Caki2 (cell line): ENCODE measurements at regions not wholly inside any gene's neighbourhood (a gene's known extent, or its start where the extent isn't known, plus 50 kb on each side); places are given as distances from the start of the nearest gene placed in this dataset.
"Not testable (repeated sequence)": the region's sequence is repeated elsewhere in the genome, so short reads cannot be mapped to it uniquely, and the experiment has no call there.

Experiments
- DNase-seq: peaks from one replicate; pipeline ENCODE4 v3.0.0-alpha.2; 2015; ENCODE audit warnings: low read depth
- in situ Hi-C: cut with HindIII; loops from 2 replicates; pipeline ENCODE4 v1.10.0; 2016; ENCODE audit warnings: low sequenced_read_pairs, low pct_unique_long_range_greater_than_20kb, mixed read lengths

DNA sequence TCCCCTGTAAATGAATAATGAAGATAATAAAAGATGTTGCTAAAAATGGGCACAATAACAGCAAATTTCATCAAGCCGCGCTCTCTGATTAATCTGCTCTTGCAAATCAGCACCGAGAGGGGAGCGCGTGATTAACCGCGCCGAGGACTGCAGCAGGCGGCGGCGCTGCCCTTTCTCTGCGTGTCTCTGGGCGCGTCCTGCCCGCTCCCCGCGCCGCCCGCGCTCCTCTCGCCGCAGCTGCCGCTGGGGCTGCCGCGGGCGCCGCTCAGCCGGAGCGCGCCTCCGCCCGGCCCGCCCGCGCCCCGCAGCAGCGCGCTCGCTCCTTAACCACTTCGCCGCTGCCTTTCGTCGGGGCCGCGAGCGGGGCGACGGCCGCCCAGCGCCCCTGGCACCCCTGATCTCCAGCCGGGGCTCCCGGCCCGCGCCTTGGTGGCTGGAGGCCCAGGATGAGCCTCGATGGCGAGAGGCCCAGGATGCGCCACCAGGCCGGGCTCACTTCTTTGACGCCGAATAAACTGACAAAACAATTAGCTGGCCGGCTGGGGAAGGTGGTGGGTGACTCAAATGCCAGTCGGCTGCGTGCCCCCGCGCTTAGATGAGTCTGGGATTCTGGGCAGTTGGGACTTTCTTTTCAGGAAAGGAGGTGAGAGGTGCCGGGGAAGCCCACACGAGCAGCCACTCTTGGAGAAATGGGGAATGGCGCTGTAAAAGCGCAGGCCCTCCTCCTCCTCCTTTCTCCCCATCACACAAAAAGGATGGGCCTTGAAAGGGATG, 221.4 kb upstream of the PKN2 start:
- peak; percentile 10 for DNase-seq
- in situ Hi-C loops, result no loop called here

DNA sequence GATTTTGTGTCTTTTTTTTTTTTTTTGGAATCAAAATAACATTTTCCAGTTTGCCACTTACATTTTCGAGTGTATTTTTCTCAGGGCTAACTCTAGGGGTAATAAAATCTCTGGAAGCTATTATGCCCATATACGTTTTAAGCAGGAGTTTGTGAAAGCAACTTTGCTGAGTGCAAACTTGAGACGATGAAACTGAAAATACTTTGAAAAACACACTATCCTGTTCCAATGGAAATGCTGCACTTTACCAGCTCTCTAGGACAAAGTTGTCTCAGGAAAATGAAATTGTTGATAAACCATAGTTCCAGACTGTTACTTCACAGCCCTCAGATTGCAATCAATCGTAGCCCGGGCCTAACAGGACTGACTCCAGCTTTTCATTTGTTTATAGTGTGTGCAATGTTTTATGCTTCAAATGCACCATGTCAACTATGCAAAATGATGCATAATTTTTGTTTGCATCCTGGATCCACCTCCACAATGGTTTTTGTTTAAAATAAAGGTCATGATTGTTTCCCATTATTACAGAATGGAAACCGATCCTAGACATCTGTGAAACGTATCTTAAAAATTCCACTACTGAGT, 220.6 kb upstream of the PKN2 start:
- in situ Hi-C loops, result no loop called here
- no peak for DNase-seq

DNA sequence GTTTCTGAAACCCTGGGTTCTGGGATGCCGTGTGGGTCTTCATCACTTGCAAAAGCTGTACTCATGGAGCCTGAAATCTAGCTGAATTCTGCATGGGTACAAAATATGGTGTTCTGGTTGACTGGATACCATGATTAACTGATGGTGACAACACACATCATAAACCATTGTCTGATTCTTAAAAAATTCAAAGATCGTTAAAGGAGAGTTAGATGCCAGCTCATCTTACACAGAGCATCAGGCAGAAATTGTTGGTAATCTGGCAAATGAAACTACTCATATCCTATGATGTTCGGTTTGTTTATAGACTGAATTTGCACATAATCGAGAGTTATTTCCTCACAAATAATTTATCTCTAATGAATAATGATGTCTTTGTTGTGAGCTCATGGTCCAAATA, 218.1 kb upstream of the PKN2 start:
- in situ Hi-C loops, result no loop called here
- no peak for DNase-seq

DNA sequence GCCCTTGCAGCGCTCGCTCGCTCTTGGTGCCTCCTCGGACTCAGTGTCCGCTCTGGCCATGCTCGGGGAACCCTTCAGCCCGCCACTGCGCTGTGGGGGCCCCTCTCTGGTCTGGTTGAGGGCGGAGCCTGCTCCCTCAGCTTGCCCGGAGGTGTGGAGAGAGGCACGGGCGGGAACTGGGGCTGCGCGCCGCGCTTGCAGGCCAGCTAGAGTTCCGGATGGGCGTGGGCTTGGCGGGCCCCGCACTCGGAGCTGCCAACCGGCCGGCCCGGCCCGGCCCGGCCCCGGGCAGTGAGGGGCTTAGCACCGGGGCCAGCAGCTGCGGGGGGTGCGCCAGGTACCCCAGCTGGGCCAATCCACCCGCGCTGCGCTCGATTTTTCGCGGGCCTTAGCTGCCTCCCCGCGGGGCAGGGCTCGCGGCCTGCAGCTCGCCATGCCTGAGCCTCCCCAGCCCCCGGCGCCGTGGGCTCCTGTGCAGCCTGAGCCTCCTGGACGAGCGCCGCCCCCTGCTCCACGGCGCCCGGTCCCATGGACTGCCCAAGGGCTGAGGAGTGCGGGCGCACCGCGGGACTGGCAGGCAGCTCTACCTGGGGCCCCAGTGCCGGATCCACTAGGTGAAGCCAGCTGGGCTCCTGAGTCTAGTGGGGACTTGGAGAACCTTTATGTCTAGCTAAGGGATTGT, 217.0 kb upstream of the PKN2 start:
- in situ Hi-C loops, result no loop called here
- no peak for DNase-seq

DNA sequence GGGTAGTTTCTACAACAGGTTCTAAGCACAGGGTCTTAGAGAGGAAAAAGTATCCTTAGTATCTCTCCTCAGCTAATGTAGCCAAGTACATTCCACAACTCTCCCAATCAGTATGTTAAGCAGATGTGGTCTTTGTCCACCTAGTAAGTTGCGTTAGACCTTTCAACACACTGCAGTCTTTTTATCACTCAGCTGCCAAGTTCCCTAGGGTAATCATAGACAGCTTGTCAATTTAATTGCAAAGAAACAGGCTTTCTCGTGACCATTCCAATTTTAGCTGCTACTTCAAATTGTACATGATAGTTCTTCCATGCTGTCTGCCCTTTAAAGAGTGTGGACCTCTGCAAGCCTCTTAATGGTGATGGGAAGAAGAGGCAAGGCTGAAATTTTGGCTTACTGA, 211.8 kb upstream of the PKN2 start:
- in situ Hi-C loops, result no loop called here
- no peak for DNase-seq

DNA sequence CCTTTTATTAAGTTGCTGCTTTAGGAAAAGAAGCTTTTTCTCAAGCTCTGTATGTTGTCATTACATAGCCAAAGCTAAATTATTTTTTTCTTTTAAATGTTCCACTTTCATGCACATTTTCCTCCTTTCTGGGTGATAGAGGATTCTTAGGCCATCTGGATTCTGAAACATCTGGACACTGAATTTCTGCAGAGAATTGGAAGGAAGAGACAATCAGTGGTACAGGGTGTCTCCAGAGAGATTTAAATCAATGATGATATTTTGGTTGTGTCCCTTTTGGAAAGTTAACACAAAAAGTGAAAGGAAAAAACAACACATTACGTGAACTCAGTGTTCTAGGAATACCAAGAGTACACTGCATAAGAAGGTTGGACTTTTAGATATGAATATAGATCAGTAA, 211.4 kb upstream of the PKN2 start:
- no peak for DNase-seq
- in situ Hi-C loops, result no loop called here

DNA sequence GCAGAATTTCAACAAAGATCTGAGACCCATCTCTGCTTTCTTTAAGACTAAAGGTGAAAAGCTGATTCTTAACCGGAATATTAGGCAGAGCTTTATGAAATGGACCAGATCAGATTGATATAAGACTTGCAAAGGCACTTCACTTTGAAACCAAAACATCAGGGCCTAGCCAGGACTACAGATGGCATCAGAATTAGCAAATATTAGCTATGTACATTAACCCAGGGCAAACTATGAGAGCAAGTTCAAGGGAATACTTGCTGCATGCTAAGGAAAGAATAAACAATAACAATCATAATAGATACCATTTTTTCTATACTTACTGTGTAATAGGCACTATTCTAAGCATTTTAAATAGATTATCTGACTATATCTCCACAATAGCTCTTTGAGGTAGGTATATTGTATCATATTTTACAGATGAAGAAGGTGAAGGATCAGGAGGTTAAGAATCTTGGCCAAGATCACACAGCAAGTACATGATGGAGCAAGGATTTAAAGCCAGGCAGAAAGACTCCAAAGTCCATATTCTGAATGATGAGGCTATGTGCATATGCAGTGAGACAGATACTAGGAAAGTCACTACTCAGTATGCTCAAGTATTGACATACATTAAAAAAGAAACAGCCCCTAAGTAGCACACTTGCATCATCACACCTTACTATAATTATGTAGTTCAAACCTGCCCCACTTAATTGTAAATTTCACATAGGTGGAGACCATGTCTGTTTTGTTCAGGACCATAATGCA, 209.3 kb upstream of the PKN2 start:
- no peak for DNase-seq
- in situ Hi-C loops, result no loop called here

DNA sequence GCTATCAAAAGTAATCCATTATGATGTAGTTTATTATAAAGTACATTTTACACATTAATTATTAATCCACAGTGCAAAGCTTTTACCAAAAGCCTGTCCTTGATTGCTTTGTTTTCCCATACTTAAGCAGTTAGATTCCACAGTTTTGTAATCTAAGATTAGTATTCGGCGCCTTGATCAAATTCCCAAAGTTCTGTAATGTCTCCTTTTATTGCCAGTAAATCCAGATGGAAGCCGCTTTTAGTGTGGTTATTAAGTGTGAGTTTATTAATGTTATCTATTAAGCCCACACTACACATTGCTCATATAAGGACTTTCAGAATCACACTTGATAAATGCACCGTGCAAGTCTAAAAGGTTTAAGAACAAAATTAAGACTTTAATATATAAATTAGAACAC, 199.2 kb upstream of the PKN2 start:
- in situ Hi-C loops, result no loop called here
- no peak for DNase-seq

DNA sequence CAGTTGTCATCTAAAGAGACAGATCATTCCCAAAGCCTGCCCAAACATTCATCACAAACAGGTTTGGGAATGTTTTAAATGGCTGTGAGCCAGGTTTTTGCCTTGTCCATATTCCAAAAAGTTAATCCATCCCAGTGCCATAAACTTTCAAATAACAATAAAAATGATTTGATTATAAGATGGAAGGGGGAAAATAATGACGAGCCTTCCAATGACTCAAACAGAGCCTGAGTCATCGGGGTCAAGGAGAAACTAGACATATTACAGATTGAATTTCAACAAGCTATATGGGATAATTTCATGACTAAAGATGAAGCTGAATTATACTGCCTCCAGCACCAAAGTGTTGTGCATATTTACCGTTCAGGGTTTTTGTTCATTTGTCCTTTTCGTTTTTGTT, 195.8 kb upstream of the PKN2 start:
- in situ Hi-C loops, result no loop called here
- no peak for DNase-seq

DNA sequence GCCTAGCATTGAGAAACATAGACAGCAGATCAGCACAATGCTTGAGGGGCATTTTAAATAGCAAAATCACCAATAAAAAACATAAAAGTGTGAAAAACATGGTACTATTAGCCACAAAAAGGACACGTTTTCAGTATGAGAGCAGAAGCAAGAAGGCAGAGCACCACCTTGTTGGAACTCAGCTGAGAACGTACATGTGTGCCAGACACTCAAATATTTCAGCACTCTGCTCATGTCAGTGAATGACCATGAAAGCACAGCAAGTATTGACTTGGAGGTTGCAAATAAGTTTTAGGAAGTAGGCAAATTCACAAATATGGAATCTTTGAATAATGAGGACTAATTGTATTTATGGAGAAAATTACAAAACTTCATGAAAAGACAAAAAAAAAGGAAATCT, 193.4 kb upstream of the PKN2 start:
- in situ Hi-C loops, result no loop called here
- no peak for DNase-seq

DNA sequence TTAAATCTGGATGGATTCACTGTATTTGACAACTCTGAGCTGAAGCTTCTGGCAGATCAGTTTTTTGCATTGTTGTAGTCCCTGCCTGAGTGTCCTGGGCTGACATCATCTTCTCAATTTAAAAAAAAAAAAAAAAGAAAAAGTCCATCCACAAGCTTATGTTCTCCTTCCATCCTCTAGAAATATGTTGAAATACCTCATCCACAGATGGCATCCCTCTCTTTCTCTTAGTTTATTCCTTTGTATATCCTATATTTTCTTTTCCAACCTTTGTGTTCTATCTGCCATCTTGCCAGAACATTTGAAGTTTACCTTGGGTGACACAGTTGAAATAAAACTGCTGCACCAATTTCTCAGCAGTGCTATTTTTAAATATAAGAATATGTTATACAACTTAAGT, 184.4 kb upstream of the PKN2 start:
- in situ Hi-C loops, result no loop called here
- DNase-seq, result no peak

DNA sequence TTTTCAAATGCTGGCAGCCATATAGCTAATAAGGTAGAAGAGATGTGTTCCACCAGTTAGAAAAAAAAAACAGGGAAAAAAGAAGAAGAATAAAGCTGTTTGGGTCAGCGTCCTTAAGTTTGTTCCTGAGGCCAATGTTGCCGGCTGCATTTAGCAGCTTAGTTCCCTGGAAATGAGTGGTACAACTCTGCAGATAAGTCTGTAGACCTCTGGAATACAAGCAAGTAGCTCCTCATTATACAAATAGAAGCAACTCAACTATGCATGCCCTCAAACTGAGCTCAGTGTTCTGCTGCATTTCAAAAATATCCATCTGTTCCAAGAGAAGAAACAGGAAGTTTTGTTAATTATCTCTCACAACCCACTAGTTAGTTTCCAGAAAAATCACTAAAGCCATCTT, 181.2 kb upstream of the PKN2 start:
- in situ Hi-C loops, result no loop called here

DNA sequence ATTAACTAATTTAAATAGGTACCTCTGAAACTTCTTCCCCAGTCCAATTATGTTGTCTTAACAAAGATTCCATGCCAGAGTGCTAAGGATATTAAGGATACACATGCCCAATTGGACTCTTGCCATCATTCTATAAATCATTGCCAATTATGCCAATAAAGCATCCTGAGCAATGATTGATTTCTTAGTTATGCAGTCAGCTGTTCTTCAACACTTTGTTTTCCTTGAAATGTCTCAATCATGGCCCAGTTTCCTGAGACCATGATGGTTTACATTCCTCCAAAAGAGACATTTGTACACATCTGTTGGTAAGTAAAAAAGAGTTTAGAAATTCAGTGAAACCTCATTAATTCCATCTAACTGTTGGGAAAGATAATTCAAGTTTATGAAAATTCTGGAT, 180.4 kb upstream of the PKN2 start:
- DNase-seq, result no peak
- in situ Hi-C loops, result no loop called here

More for the DNA sequence above, 181.2 kb upstream of the PKN2 start:
- DNase-seq, result no peak

DNA sequence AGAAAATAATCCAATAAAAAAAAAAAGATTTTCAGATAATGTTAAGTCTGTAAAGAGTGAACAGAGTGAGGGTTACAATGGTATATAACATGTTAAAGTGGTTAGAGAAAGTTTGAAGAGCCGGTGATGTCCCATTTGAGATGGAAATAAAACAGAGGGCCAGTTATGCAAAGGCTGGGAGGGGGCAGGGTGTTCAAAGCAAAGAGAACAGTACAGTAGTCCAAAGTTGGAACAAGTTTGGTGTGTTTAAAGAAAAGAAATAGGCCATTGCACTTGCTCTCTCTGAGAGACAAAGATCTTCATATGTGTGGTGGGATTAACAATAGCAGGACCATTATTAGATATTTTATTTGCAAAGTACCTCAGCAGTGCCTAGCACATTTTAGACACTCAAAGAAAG, 179.5 kb upstream of the PKN2 start:
- no peak for DNase-seq
- in situ Hi-C loops, result no loop called here

DNA sequence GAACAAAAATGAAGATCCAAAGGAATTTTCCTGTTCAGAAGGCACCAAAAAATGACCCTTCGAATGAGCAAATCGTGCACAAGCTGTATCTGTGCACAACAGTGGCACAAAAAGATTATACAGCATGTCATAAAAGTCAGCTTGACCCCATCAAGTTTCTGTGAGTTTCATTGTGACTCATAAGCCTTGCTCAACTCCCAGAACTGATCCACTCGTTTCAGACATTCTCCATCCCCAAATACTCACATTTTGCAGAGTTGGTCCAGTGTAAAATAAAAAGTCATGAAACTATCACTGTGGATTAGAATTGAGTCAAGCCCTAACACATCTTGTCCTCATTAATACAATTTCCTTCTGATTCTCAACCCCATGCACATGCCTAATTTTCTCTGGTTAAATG, 174.7 kb upstream of the PKN2 start:
- in situ Hi-C loops, result no loop called here

DNA sequence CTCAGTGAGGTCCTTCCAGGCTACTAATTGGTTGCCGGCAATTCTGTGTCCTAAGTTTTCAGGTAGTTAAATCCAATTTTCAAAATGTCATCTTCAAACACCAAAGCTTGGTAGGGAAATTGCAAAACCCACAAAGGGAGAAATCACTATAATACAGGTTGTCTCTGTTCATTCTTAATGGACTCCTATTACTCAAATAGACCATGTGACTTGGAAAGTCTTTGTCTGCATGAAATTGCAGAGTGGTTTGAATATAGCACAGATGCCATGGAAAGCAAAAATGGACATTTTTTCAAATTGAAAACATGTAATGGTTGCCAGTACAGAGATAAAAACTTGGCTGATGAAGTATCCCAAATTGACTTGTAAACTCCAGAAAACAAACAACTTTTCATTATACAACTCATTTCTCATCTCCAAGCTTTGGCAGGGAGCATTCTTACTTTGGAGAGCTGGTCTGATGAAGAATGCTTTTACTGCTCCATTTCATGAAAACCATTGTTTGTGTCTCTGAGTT, 169.5 kb upstream of the PKN2 start:
- no peak for DNase-seq
- in situ Hi-C loops, result no loop called here

More for the DNA sequence above, 174.7 kb upstream of the PKN2 start:
- DNase-seq, result no peak

DNA sequence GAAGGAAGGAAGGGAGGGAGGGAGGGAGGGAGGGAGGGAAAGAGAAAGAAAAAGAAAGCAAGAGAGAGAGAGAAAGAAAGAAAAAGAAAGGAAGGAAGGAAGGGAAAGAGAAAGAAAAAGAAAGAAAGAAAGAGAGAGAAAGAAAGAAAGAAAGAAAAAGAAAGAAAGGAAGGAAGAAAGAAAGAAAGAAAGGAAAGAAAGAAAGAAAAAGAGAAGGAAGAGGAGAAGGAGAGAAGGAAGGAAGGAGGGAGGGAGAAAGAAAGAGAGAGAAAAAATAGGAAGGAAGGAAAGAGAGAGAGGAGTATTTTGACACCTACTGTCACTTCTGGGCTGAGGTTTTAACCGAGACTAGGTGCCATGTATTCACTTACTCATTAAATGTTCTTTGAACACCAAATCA, 166.6 kb upstream of the PKN2 start:
- DNase-seq, in situ Hi-C loops: not testable (repeated sequence)

DNA sequence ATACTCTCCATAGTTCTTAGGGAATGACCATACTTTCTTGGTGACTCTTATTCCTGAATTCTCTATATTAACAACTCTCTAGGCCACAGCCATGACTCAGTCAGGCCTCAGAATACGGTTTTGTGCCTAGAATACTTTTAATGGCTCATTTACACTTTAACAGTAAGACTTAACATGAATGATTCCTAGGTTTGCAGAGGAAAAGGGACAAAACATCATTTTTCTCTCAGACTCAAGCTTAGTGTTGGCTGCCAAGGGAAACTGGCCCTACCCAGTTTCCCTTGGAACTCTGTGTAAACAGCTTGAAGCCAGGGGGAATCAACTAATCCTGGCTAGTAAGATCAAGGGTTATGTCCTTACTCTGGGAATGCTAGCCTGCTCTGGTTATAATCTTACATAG, 164.9 kb upstream of the PKN2 start:
- in situ Hi-C loops, result no loop called here
- DNase-seq, result no peak
